Psoas muscle (tissue), 7 donors: ENCODE measurements at regions not wholly inside any gene's neighbourhood (a gene's known extent, or its start where the extent isn't known, plus 50 kb on each side); places are given as distances from the start of the nearest gene placed in this dataset.

Experiments
- ATAC-seq, 4 donors: fragments of 200-7000 bp; cut with Tn5 transposase; one replicate each; pipeline ENCODE4 v1.9.1; 2020; ENCODE audit warnings: moderate library complexity in 3 of 4, mild to moderate bottlenecking in 2 of 4
- DNase-seq, 2 donors: peaks; one replicate each; pipeline ENCODE4 v3.0.0-alpha.2; 2020
- H3K27ac ChIP-seq: fragments of 200-600 bp; one replicate; pipeline ENCODE4 v1.8.0; 2022
- H3K27me3 ChIP-seq, 3 donors: fragments of 200-600 bp in 1 of 3; one replicate each; pipeline versions ENCODE4 v1.6.1 to v1.8.0; 2013 to 2022; ENCODE audit warnings: low read length in 2 of 3, mild to moderate bottlenecking in 2 of 3, moderate library complexity in 1 of 3; ENCODE audit not compliant: insufficient read depth in 3 of 3
- H3K36me3 ChIP-seq, 2 donors: fragments of 200-600 bp in 1 of 2; one replicate each; pipeline versions ENCODE4 v1.6.1 to v1.8.0; 2013 to 2022; ENCODE audit warnings: low read depth in 1 of 2, mild to moderate bottlenecking in 1 of 2, moderate library complexity in 1 of 2; ENCODE audit not compliant: insufficient read depth in 1 of 2
- H3K4me1 ChIP-seq: fragments of 200-600 bp; one replicate; pipeline ENCODE4 v1.8.0; 2022
- H3K4me3 ChIP-seq: fragments of 200-600 bp; one replicate; pipeline ENCODE4 v1.8.0; 2022; ENCODE audit warnings: mild to moderate bottlenecking
- H3K9me3 ChIP-seq: fragments of 200-600 bp; one replicate; pipeline ENCODE4 v1.8.0; 2022
- CTCF ChIP-seq: fragments of 200-600 bp; IDR thresholded peaks from one replicate; pipeline ENCODE4 v1.8.0; 2022; ENCODE audit warnings: antibody characterized with exemption
- WGBS, 3 donors: extraction: QIAGEN DNeasy Blood & Tissue Kit; methylation state at CpG; one replicate each; pipeline versions ENCODE4 v1.1.6 to v1.1.7; 2013; 5-methylcytosine and 5-hydroxymethylcytosine counted together
- intact Hi-C, 2 donors: fragments of 100-400 bp; cut with DNase I; formaldehyde crosslinking; loops; one replicate each; pipeline versions ENCODE4 v1.11.0 to v1.14.2; 2022
- donor health status: healthy with polysubstance abuse.
- donor health status: DM: no; HTN: no; CAD: no; lungs with moderate emphysema.
- donor health status: Bipolar disorder and iron deficiency.
- donor health status: healthy.
- donor health status: DM: yes; HTN: yes; CAD: no.
- donor health status: DM: no; HTN: no; CAD: no.
- donor health status: DM: yes; HTN: yes; CAD: no.

- Histone ChIP-seq H3K27ac (no peak overlapping the region), H3K36me3 (no peaks in the 10 kb centered on the region), H3K4me1 (no peaks in the 10 kb centered on the region), H3K27me3 (no peaks in the 10 kb centered on the region), H3K4me3 (no peak overlapping the region), H3K9me3 (peaks cover 18% of the 10 kb centered on the region)
- no peak for TF ChIP-seq CTCF
- intact Hi-C loops, result no loop called here
- WGBS, 3 donors, result 93 to 96% (median 95%) methylated on average over 2 of the region's 2 CpGs
- DNase-seq (no peak), ATAC-seq (no peak)
Measured at GRCh38 chr5:125537661-125538060, 791.2 kb upstream of the ZNF608 start.

GRCh38 chr5:125538469-125538868 lies 792.0 kb upstream of the ZNF608 start:
- no peak for DNase-seq
- Histone ChIP-seq H3K4me1 (no peaks in the 10 kb centered on the region), H3K9me3 (peaks cover 11% of the 10 kb centered on the region), H3K27me3 (no peaks in the 10 kb centered on the region), H3K4me3 (no peak overlapping the region), H3K36me3 (no peaks in the 10 kb centered on the region), H3K27ac (no peak overlapping the region)
- no peak for TF ChIP-seq CTCF
- WGBS, 3 donors, result 85 to 90% (median 88%) methylated on average over 2 of the region's 2 CpGs
- no peak for ATAC-seq
- intact Hi-C loops, result no loop called here

GRCh38 chr5:125541085-125541484 lies 794.6 kb upstream of the ZNF608 start:
- H3K27me3 ChIP-seq, result no peaks in the 10 kb centered on the region
- no peaks in the 10 kb centered on the region for H3K4me1 ChIP-seq
- ATAC-seq (no peak), DNase-seq (no peak)
- H3K36me3 ChIP-seq, result no peaks in the 10 kb centered on the region
- WGBS, 3 donors, result 90 to 100% (median 92%) methylated on average over 2 of the region's 2 CpGs
- H3K9me3 ChIP-seq, result peaks cover 7% of the 10 kb centered on the region
- intact Hi-C loops, result no loop called here
- no peak for TF ChIP-seq CTCF
- no peak overlapping the region for H3K4me3 ChIP-seq
- H3K27ac ChIP-seq, result no peak overlapping the region

- Histone ChIP-seq H3K27ac (no peak overlapping the region), H3K9me3 (no peaks in the 10 kb centered on the region), H3K36me3 (no peaks in the 10 kb centered on the region), H3K27me3 (no peaks in the 10 kb centered on the region), H3K4me3 (no peak overlapping the region), H3K4me1 (no peaks in the 10 kb centered on the region)
- no peak for ATAC-seq
- intact Hi-C loops, result no loop called here
- no peak for DNase-seq
- TF ChIP-seq CTCF, result no peak
- WGBS, 3 donors, result 31 to 48% (median 36%) methylated on average over 2 of the region's 2 CpGs
Measured at GRCh38 chr5:125549322-125549911, 803.0 kb upstream of the ZNF608 start.

GRCh38 chr5:125550274-125550673 lies 803.8 kb upstream of the ZNF608 start:
- Histone ChIP-seq H3K27ac (no peak overlapping the region), H3K36me3 (no peaks in the 10 kb centered on the region), H3K27me3 (no peaks in the 10 kb centered on the region), H3K4me3 (no peak overlapping the region), H3K9me3 (no peaks in the 10 kb centered on the region), H3K4me1 (no peaks in the 10 kb centered on the region)
- DNase-seq (no peak), ATAC-seq (no peak)
- no peak for TF ChIP-seq CTCF
- WGBS, 3 donors, result 9 to 22% (median 10%) methylated on average over 2 of the region's 2 CpGs
- intact Hi-C loops, result no loop called here
